Activated T-cell treated with anti-CD3 and anti-CD28 coated beads, Interleukin-2, amount 50 U/mL, for 1 hour (primary cell): ENCODE measurements at regions not wholly inside any gene's neighbourhood (a gene's known extent, or its start where the extent isn't known, plus 50 kb on each side); places are given as distances from the start of the nearest gene placed in this dataset.

Source experiments
- DNase-seq: peaks from one replicate; pipeline ENCODE4 v3.0.0-alpha.2; 2020

GRCh38 chr6:168736039-168736438 lies 295.1 kb downstream of the SMOC2 start:
- no peak for DNase-seq

- no peak for DNase-seq
Observed at GRCh38 chr6:168735268-168735949, 294.4 kb downstream of the SMOC2 start.

- no peak for DNase-seq
Observed at GRCh38 chr6:168734523-168734922, 293.5 kb downstream of the SMOC2 start.

- no peak for DNase-seq
Observed at GRCh38 chr6:168732676-168733075, 291.7 kb downstream of the SMOC2 start.

- no peak for DNase-seq
Observed at GRCh38 chr6:168730931-168731716, 290.1 kb downstream of the SMOC2 start.

- DNase-seq = no peak
Observed at GRCh38 chr6:168728056-168728455, 287.1 kb downstream of the SMOC2 start.

- no peak for DNase-seq
Observed at GRCh38 chr6:168726312-168726856, 285.4 kb downstream of the SMOC2 start.

- DNase-seq = no peak
Observed at GRCh38 chr6:168725802-168726201, 284.8 kb downstream of the SMOC2 start.

GRCh38 chr6:168724669-168725570 lies 283.9 kb downstream of the SMOC2 start:
- no peak for DNase-seq

- no peak for DNase-seq
Observed at GRCh38 chr6:168724033-168724432, 283.0 kb downstream of the SMOC2 start.

- no peak for DNase-seq
Observed at GRCh38 chr6:168722397-168722796, 281.4 kb downstream of the SMOC2 start.

- DNase-seq = no peak
Observed at GRCh38 chr6:168721571-168721970, 280.6 kb downstream of the SMOC2 start.

- no peak for DNase-seq
Observed at GRCh38 chr6:168719901-168720300, 278.9 kb downstream of the SMOC2 start.

- no peak for DNase-seq
Observed at GRCh38 chr6:168718821-168719475, 278.0 kb downstream of the SMOC2 start.
